Esophagus squamous epithelium (tissue), 4 donors: ENCODE measurements at regions not wholly inside any gene's neighbourhood (a gene's known extent, or its start where the extent isn't known, plus 50 kb on each side); places are given as distances from the start of the nearest gene placed in this dataset.

Source experiments
- CTCF ChIP-seq, 6 experiments: fragments of 450-650 bp in 4 of 6; fragments of 200-600 bp in 2 of 6; sonication (generic) in 2 of 6; IDR thresholded peaks; one replicate each; pipeline ENCODE4 v1.5.1; 2016 to 2019; ENCODE audit warnings: antibody characterized with exemption in 6 of 6, mild to moderate bottlenecking in 4 of 6, moderate library complexity in 4 of 6
- POLR2A ChIP-seq, 4 donors: fragments of 450-650 bp; IDR thresholded peaks; one replicate each; pipeline ENCODE4 v1.6.1; 2017; ENCODE audit warnings: antibody characterized with exemption in 4 of 4, mild to moderate bottlenecking in 4 of 4, moderate library complexity in 3 of 4

- no peak for TF ChIP-seq CTCF (IDR thresholded peaks at IDR 0.05)
- TF ChIP-seq POLR2A (IDR thresholded peaks at IDR 0.05) = no peak
These were observed 1569.7 kb upstream of the SLC39A10 start for GRCh38 chr2:194087089-194087958.
